ENCODE measurements at regions not wholly inside any gene's neighbourhood (a gene's known extent, or its start where the extent isn't known, plus 50 kb on each side); places are given as distances from the start of the nearest gene placed in this dataset.

DNA sequence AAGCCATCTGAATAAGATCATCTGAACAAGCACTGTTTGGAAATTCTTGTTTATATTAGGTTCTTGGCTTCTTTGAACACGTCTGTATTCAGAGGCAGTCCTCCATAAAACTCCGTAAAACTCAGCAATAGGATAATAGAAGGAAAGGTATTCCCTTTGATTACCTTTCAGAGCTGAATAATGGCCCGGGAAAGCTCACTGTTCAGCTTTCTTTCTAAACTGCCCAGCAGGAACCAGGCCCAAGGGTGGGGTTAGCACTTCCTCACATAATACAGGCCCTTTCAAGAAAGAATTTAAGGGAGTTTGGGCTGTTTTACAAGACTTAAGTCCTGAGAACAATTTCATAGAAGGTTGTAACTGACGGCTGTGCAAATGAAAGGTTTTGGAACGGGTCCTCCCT is 72.2 kb upstream of the PHLPP1 start:
- no peak overlapping the region for H3K9ac ChIP-seq (ENCODE audit: insufficient read depth in 1 of 2, low read length in 2 of 2)
- no peak for DNase-seq
- H3K4me3 ChIP-seq: no peak overlapping the region
- no peak for ATAC-seq (ENCODE audit: insufficient read depth, low FRiP score)
- 67 to 79% methylated on average over 5 of the region's 5 CpGs for WGBS, 2 donors
- TF ChIP-seq, protein P1, sequence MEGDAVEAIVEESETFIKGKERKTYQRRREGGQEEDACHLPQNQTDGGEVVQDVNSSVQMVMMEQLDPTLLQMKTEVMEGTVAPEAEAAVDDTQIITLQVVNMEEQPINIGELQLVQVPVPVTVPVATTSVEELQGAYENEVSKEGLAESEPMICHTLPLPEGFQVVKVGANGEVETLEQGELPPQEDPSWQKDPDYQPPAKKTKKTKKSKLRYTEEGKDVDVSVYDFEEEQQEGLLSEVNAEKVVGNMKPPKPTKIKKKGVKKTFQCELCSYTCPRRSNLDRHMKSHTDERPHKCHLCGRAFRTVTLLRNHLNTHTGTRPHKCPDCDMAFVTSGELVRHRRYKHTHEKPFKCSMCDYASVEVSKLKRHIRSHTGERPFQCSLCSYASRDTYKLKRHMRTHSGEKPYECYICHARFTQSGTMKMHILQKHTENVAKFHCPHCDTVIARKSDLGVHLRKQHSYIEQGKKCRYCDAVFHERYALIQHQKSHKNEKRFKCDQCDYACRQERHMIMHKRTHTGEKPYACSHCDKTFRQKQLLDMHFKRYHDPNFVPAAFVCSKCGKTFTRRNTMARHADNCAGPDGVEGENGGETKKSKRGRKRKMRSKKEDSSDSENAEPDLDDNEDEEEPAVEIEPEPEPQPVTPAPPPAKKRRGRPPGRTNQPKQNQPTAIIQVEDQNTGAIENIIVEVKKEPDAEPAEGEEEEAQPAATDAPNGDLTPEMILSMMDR (IDR thresholded peaks at IDR 0.05; ENCODE audit: control extremely low read depth, extremely low read depth): no peak
- no peaks in the 10 kb centered on the region for H3K4me1 ChIP-seq (ENCODE audit: control insufficient read depth in 5 of 5, insufficient read depth in 5 of 5, low read length in 5 of 5)
- no peaks in the 10 kb centered on the region for H3K27me3 ChIP-seq (ENCODE audit: control insufficient read depth in 3 of 3, insufficient read depth in 3 of 3, low read length in 2 of 3)
- no peak overlapping the region for H3K27ac ChIP-seq (ENCODE audit: low read depth in 1 of 2, low read length in 1 of 2)
- H3K36me3 ChIP-seq (ENCODE audit: control insufficient read depth in 4 of 4, insufficient read depth in 4 of 4, low read length in 4 of 4): no peaks in the 10 kb centered on the region
- peaks cover 0 to 3% (median 0%) of the 10 kb centered on the region in 4 donors for H3K9me3 ChIP-seq (ENCODE audit: control insufficient read depth in 4 of 4, insufficient read depth in 3 of 4, low read length in 3 of 4)

DNA sequence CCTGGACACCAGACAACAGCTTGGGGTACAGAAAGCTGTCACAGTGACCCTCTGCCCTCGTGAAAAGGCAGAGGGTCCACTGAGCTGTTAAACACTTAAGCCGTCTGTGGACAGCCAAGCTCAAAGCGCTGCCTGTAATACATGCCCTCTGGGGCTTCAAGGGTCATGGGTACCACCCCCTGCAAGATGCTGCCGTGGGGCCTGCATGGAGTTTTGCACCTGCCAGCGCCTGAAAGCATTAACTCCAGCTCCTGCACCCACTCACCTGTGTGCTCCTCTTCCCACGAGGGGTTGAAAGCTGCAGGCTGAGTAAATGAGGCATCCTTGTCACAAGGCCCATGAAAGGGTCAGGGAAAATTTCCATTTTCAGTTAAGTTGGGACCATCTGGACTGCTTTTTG is 70.6 kb upstream of the PHLPP1 start:
- no peak for DNase-seq
- ATAC-seq (ENCODE audit: insufficient read depth, low FRiP score): no peak
- no peaks in the 10 kb centered on the region for H3K27me3 ChIP-seq (ENCODE audit: control insufficient read depth in 3 of 3, insufficient read depth in 3 of 3, low read length in 2 of 3)
- no peaks in the 10 kb centered on the region for H3K4me1 ChIP-seq (ENCODE audit: control insufficient read depth in 5 of 5, insufficient read depth in 5 of 5, low read length in 5 of 5)
- H3K9ac ChIP-seq (ENCODE audit: insufficient read depth in 1 of 2, low read length in 2 of 2): no peak overlapping the region
- H3K4me3 ChIP-seq: no peak overlapping the region
- no peaks in the 10 kb centered on the region for H3K36me3 ChIP-seq (ENCODE audit: control insufficient read depth in 4 of 4, insufficient read depth in 4 of 4, low read length in 4 of 4)
- WGBS, 2 donors: 88 to 93% methylated on average over 6 of the region's 6 CpGs
- no peak overlapping the region for H3K27ac ChIP-seq (ENCODE audit: low read depth in 1 of 2, low read length in 1 of 2)
- H3K9me3 ChIP-seq (ENCODE audit: control insufficient read depth in 4 of 4, insufficient read depth in 3 of 4, low read length in 3 of 4): peaks cover 0 to 3% (median 0%) of the 10 kb centered on the region in 4 donors
- TF ChIP-seq, protein P1 (IDR thresholded peaks at IDR 0.05; ENCODE audit: control extremely low read depth, extremely low read depth): no peak

DNA sequence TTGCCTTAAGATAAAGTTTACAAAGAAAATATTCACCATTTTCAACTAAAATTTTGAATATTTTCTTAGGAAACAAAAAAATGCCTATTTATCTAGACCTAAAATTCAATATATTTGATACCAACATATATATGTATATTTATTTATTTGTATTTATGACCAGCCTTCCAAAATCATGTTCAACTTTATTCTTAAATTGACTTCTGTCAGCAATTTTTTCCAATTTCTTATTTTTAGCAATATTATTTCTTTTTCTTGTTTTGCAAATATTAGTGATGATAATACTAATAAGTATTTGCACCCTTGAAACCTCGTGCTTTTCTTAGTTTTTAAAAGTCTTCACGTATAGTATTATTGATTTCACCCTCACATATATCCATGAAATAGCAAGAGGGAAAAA is 68.2 kb upstream of the PHLPP1 start:
- no peak overlapping the region for H3K27ac ChIP-seq (ENCODE audit: low read depth in 1 of 2, low read length in 1 of 2)
- H3K27me3 ChIP-seq (ENCODE audit: control insufficient read depth in 3 of 3, insufficient read depth in 3 of 3, low read length in 2 of 3): no peaks in the 10 kb centered on the region
- 87 to 89% methylated on average over 2 of the region's 2 CpGs for WGBS, 2 donors
- no peak overlapping the region for H3K9ac ChIP-seq (ENCODE audit: insufficient read depth in 1 of 2, low read length in 2 of 2)
- no peak for ATAC-seq (ENCODE audit: insufficient read depth, low FRiP score)
- no peaks in the 10 kb centered on the region for H3K36me3 ChIP-seq (ENCODE audit: control insufficient read depth in 4 of 4, insufficient read depth in 4 of 4, low read length in 4 of 4)
- no peaks in the 10 kb centered on the region for H3K4me1 ChIP-seq (ENCODE audit: control insufficient read depth in 5 of 5, insufficient read depth in 5 of 5, low read length in 5 of 5)
- TF ChIP-seq, protein P1 (IDR thresholded peaks at IDR 0.05; ENCODE audit: control extremely low read depth, extremely low read depth): no peak
- no peak for DNase-seq
- H3K9me3 ChIP-seq (ENCODE audit: control insufficient read depth in 4 of 4, insufficient read depth in 3 of 4, low read length in 3 of 4): peaks cover 0 to 3% (median 0%) of the 10 kb centered on the region in 4 donors
- no peak overlapping the region for H3K4me3 ChIP-seq

DNA sequence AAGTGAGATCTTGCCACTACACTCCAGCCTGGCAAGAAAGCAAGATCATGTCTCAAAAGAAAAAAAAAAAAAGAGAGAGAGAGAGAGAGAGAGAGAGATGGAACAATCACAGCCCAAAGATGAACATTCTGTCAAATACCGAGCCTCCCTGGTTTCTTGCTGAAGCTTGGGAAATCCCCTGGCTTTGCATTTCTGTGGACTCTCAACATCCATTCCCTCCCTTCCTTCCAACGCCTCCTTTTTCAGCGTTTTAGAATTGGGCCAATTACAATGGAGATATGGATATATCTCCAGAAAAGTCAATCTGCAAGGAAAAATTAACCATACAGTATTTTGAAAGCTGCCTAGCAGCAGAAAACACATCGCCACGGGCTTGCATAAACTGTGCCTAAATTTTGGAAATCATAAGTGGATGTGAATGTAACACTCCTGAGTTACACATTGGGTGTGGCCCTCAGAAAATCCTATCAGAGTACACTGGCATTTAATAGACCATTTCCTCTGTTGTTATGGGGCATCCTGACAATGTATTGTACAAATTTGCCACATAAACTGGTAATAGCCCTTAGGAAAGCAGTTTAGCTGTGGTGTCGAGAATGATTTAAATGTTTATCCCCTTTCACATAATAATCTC is 67.2 kb upstream of the PHLPP1 start:
- DNase-seq (no peak), ATAC-seq (ENCODE audit: insufficient read depth, low FRiP score) (no peak)
- no peaks in the 10 kb centered on the region for H3K27me3 ChIP-seq (ENCODE audit: control insufficient read depth in 3 of 3, insufficient read depth in 3 of 3, low read length in 2 of 3)
- no peaks in the 10 kb centered on the region for H3K36me3 ChIP-seq (ENCODE audit: control insufficient read depth in 4 of 4, insufficient read depth in 4 of 4, low read length in 4 of 4)
- no peak overlapping the region for H3K27ac ChIP-seq (ENCODE audit: low read depth in 1 of 2, low read length in 1 of 2)
- no peak overlapping the region for H3K4me3 ChIP-seq
- no peak overlapping the region for H3K9ac ChIP-seq (ENCODE audit: insufficient read depth in 1 of 2, low read length in 2 of 2)
- TF ChIP-seq, protein P1 (IDR thresholded peaks at IDR 0.05; ENCODE audit: control extremely low read depth, extremely low read depth): no peak
- WGBS, 2 donors: 67 to 75% methylated on average over 6 of the region's 6 CpGs
- peaks cover 0 to 3% (median 0%) of the 10 kb centered on the region in 4 donors for H3K9me3 ChIP-seq (ENCODE audit: control insufficient read depth in 4 of 4, insufficient read depth in 3 of 4, low read length in 3 of 4)
- H3K4me1 ChIP-seq (ENCODE audit: control insufficient read depth in 5 of 5, insufficient read depth in 5 of 5, low read length in 5 of 5): no peaks in the 10 kb centered on the region

Measured in lung (tissue), 11 donors.